ENCODE measurements at regions not wholly inside any gene's neighbourhood (a gene's known extent, or its start where the extent isn't known, plus 50 kb on each side); places are given as distances from the start of the nearest gene placed in this dataset.

DNA sequence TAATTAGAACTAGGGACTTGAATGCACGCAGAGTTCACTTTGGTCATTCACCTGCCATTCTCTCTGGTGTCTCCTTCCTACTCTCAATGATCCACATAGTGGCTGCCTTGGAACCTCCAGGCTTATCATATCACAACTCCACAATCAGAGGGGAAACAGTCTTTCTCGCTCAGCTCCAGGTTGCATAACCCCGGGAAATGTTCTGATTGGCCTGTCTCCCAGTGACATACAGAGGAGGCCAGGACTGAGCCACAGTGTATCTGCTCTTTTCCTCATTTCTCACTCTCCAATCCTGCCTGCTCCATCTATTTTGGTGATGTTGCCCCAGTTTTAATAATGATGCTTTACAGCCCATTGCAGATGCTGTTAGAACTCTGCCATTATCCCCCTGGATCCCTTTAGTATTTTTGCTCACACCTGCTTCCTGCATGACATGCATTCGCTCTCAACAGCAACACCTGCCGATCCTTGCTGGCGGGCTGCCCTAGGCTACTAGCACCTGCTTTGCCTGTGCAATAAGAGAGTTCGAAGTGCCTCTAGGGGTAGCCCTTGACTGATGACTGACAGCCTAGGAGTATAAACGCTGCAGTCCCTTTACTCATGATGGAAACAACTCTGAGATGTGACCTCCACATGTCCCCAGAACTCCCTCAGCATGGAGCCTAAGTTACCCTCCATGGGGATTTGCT, 211.3 kb upstream of the RPS6KA3 start:
- H3K36me3 ChIP-seq (ENCODE audit: control insufficient read depth, insufficient read depth, low read length), result no peaks in the 10 kb centered on the region
- H3K4me3 ChIP-seq (replicated peaks; ENCODE audit: low read depth, low read length), result no peak overlapping the region
- TF ChIP-seq, protein P1, sequence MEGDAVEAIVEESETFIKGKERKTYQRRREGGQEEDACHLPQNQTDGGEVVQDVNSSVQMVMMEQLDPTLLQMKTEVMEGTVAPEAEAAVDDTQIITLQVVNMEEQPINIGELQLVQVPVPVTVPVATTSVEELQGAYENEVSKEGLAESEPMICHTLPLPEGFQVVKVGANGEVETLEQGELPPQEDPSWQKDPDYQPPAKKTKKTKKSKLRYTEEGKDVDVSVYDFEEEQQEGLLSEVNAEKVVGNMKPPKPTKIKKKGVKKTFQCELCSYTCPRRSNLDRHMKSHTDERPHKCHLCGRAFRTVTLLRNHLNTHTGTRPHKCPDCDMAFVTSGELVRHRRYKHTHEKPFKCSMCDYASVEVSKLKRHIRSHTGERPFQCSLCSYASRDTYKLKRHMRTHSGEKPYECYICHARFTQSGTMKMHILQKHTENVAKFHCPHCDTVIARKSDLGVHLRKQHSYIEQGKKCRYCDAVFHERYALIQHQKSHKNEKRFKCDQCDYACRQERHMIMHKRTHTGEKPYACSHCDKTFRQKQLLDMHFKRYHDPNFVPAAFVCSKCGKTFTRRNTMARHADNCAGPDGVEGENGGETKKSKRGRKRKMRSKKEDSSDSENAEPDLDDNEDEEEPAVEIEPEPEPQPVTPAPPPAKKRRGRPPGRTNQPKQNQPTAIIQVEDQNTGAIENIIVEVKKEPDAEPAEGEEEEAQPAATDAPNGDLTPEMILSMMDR (IDR thresholded peaks at IDR 0.05; ENCODE audit: insufficient read depth, low read length, poor library complexity, severe bottlenecking), result no peak
- 0 out of 2 replicates have a peak, but pooled peaks cover 1% of the 10 kb centered on the region for H3K27me3 ChIP-seq (replicated peaks; ENCODE audit: control insufficient read depth, insufficient read depth, low read length)
- DNase-seq (ENCODE audit: extremely low read depth, insufficient read length), result no peak

DNA sequence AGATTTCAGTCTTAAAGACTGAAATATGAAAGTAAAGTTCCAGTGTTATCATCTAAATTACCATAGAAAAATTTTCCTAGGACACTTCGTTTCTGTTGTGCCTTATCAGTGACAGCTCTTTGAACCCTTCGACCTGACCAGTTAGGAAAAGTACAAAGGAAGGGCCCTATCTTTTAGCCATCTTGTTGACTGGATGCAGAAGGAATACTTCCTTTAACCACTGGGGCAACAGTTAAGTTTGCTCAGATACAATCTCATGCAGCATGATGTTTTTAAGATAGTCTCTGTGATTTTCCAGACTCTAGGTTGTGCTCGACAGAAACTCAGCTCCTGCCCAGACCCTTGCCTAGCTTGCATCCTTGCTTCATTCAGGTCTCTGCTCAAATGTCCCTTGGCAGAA, 210.5 kb upstream of the RPS6KA3 start:
- no peak for DNase-seq (ENCODE audit: extremely low read depth, insufficient read length)
- TF ChIP-seq, protein P1 (IDR thresholded peaks at IDR 0.05; ENCODE audit: insufficient read depth, low read length, poor library complexity, severe bottlenecking), result no peak
- H3K36me3 ChIP-seq (ENCODE audit: control insufficient read depth, insufficient read depth, low read length), result no peaks in the 10 kb centered on the region
- H3K4me3 ChIP-seq (replicated peaks; ENCODE audit: low read depth, low read length), result no peak overlapping the region
- 0 out of 2 replicates have a peak, but pooled peaks cover 1% of the 10 kb centered on the region for H3K27me3 ChIP-seq (replicated peaks; ENCODE audit: control insufficient read depth, insufficient read depth, low read length)

DNA sequence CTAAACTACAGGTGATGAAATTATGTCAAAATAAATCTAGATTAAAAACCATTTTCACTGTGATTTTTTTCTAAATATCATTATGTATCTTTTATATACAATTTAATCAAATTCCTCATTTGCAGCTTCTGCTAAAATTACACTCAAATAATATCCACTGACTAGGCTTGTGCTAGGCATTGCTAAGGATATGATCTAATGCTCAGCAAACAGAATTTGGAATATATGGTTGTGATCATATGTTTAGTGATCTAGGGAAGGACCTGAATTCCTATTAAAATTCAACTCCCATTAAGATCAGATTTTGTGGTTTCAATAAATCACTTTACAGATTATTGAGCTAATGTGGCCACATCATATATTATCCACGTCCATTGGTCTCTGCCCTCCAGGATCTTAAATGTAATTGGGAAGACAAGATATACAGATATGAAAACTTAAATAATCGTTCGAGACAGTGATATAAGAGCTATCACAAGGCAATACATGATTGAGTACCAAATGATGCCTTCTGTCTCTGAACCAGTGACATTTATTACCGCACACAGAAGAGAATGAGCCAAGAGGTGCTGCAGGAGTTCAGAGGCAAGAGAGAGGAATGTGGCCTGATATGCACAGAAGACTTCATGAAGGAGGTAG, 206.0 kb upstream of the RPS6KA3 start:
- no peak for DNase-seq (ENCODE audit: extremely low read depth, insufficient read length)
- Histone ChIP-seq H3K4me3 (replicated peaks; ENCODE audit: low read depth, low read length) (no peak overlapping the region), H3K36me3 (ENCODE audit: control insufficient read depth, insufficient read depth, low read length) (no peaks in the 10 kb centered on the region), H3K27me3 (replicated peaks; ENCODE audit: control insufficient read depth, insufficient read depth, low read length) (0 out of 2 replicates have a peak, but pooled peaks cover 1% of the 10 kb centered on the region)
- TF ChIP-seq, protein P1 (IDR thresholded peaks at IDR 0.05; ENCODE audit: insufficient read depth, low read length, poor library complexity, severe bottlenecking), result no peak

DNA sequence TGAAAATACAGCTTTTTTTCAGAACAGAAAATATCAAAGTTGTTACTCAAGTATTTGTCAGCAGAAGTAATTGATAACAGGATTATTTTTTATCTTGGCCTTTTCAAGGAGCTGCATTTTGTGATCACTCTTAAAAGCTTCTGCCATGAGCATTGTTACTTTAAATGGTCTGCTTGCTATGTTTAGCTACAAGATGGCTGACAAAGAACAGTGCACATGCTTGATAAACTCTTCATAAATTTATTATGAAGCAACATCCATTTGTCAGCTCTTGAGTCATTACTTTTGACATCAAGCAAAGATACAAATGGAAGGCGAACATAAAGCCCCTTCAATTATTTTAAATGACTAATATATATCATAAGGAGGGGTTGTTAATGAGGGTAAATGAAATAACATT, 205.4 kb upstream of the RPS6KA3 start:
- no peak overlapping the region for H3K4me3 ChIP-seq (replicated peaks; ENCODE audit: low read depth, low read length)
- no peak for DNase-seq (ENCODE audit: extremely low read depth, insufficient read length)
- H3K36me3 ChIP-seq (ENCODE audit: control insufficient read depth, insufficient read depth, low read length), result no peaks in the 10 kb centered on the region
- TF ChIP-seq, protein P1 (IDR thresholded peaks at IDR 0.05; ENCODE audit: insufficient read depth, low read length, poor library complexity, severe bottlenecking), result no peak
- 0 out of 2 replicates have a peak, but pooled peaks cover 1% of the 10 kb centered on the region for H3K27me3 ChIP-seq (replicated peaks; ENCODE audit: control insufficient read depth, insufficient read depth, low read length)

DNA sequence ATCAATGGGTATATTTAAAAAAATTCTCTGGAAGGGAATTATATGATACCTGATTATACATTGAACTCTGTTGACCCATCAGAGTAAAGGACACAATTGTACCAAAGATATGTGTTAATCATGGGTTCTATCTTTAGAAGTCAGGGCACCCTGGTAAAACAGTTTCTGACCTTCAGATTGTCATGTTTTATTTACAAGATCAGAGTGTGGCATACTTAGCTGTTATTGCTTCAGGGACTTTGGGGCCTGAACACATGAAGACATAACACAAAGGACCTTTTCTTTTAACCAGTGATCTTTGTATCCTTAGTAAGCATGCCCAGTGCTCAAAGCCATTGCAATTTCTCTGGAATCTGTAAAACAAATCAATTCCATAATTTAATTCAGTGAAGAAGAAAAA, 204.8 kb upstream of the RPS6KA3 start:
- Histone ChIP-seq H3K4me3 (replicated peaks; ENCODE audit: low read depth, low read length) (no peak overlapping the region), H3K27me3 (replicated peaks; ENCODE audit: control insufficient read depth, insufficient read depth, low read length) (0 out of 2 replicates have a peak, but pooled peaks cover 1% of the 10 kb centered on the region), H3K36me3 (ENCODE audit: control insufficient read depth, insufficient read depth, low read length) (no peaks in the 10 kb centered on the region)
- TF ChIP-seq, protein P1 (IDR thresholded peaks at IDR 0.05; ENCODE audit: insufficient read depth, low read length, poor library complexity, severe bottlenecking), result no peak
- no peak for DNase-seq (ENCODE audit: extremely low read depth, insufficient read length)
